GM18505 (cell line): ENCODE measurements at regions not wholly inside any gene's neighbourhood (a gene's known extent, or its start where the extent isn't known, plus 50 kb on each side); places are given as distances from the start of the nearest gene placed in this dataset.

ENCODE experiments used
- ATAC-seq: cut with Tn5 transposase; IDR thresholded peaks from one replicate; pipeline ENCODE4 v1.9.1; 2021; ENCODE audit not compliant: unreplicated experiment
- POLR2A ChIP-seq: IDR thresholded peaks from 4 replicates; pipeline ENCODE4 v1.6.1; 2011; ENCODE audit warnings: borderline replicate concordance; ENCODE audit not compliant: insufficient read depth, insufficient read length; ENCODE audit errors: extremely low read depth

DNA sequence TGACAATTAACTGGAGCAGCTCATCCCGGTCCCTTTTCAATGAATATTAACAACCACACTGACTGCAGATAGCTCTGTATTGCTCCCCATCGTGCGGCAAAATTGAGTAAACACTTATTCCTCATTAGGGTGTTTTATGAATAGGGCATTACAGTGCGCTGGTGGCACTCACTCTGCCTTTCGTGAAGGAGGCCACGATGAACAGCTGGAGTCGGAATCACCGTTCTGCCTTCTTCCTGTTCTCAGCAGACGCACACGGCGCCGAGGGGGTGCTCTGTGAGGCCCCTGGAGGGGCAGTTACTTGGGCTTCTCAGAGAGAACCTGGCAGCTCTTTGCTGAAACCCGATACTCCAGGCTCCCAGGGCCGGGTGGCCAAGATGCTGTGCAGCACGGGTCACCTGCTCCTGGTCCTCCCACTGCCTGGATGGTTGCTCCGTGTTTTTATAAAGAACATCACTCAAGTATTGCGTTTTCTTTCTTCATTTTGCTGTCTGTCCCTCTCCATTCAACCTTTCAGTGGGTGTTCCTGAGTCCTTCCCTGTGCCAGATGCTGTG lies 241.9 kb downstream of the GLRX3 start:
- TF ChIP-seq POLR2A: no peak
- ATAC-seq: no peak

DNA sequence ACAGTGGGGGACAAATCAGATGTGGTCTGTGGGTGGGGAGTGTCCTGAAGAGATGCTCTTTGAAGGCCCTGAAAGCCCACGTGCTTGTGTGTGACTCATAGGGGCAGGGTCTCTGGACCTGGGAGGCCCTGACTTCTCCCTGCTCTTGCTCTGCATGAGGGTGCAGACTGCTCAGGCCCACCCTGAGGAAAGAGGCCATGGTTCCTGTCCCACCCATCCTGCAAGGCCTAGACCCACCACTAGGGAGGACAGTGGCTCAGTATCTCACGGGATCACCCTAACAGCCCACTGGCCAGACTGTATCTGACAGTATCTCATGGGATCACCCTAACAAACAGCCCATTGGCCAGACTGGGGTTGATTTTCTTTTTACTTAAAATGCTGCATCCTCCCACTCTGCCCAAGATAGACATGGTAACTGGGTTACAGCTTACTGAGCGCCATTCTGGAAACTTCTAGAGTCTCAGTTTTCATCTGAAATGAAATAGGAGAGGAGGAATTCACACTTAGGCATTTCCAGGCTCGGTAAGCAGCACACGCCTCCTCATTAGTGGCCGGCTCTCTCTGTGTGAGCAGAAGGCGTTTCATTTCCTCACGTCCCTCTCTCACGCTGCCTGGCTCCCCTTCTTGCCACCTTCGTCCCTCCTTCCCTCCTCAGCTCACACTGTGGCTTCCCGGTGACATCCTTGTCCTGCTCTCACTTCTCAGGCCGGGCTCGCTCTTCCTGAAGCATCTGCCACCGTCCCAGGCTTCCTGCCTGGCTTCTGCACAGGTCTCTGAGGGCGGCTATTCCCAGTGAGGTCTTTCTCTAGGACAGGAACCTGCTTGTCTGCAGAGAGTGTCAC lies 242.6 kb downstream of the GLRX3 start:
- no peak for TF ChIP-seq POLR2A
- no peak for ATAC-seq

DNA sequence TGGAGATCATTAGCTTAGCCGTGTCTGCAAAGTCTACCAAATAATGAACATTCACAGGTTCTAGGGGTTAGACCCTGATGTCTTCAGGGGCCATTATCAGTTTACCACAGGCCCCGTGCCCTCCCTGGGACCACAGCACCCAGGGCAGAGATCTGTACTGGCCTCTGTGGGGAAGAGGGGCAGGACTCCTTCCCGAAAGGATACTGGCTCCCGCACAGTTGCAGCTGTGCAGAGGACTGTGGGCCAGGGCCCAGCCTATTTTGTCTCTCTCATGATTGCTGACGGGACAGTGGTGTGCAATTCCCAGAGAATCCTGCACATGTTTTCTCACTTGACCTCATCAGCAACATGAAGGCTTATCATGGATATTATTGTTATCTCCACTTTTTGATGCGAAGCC lies 243.9 kb downstream of the GLRX3 start:
- TF ChIP-seq POLR2A: no peak
- no peak for ATAC-seq

DNA sequence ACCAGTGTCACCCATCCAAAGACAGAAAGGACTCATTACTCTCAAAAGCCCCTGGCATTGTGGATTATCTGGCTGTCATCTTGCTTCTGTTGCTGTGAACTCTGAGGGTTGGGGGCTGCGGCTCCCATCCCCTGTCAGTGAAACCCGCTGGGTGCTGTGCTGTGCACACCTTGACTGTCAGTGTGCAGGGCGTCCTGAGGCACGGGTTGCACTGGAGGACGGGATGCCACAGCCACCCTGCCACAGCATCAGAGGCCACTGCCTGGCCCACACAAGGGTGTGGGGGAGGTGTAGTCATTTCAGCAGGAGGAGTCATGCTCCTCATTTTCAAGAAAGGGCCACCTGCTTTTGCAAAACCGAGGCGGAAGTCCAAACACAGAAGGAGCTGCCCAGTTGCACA lies 245.8 kb downstream of the GLRX3 start:
- no peak for ATAC-seq
- no peak for TF ChIP-seq POLR2A

DNA sequence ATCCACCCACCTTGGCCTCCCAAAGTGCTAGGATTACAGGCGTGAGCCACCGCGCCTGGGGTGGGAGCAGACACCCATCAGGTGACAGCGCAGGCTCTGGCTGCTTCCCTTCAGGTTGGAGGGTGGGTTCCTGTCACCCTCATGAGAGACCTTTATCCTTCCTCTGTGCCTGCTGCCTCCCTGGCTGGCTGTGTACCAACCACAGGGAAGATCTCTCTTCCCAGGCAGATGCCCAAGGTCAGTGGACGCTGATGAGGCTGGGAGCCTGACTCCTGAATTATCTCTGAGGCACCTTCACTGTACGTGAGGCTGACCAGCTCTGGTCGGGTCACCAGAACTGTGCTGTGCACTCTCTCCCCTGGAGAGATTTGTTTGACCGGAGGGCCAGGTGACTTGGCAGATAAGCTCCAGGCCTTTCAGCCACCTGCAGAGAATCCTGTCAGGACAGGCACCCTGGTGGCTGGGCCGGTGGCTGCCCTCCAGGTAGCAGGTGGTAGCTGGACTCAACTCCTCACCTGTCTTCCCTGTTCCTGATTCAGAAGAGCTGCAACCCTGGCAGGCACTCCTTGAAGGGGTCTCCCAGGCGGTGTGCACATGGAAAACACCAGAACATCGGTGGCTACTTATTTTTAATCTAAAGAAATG lies 251.9 kb downstream of the GLRX3 start:
- no peak for TF ChIP-seq POLR2A
- ATAC-seq: no peak

DNA sequence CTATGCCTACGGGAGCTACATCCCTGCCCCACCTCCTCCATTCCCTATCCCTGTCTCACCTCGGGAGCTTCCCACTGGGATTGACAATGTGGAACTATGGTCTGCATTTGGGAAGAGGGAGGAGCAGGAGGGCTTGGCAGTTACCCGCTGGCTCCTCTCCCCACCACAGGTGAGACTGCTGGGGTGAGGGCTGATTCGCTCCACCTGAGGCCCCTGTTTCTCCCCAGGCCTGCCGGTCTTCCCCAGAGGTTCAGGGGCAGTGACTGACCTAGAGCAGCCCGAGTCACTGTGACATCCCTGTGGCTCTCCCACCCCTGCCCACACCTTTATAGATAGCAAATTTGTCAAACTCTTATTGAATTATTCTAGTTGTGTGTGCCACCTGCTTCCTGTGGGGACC lies 252.6 kb downstream of the GLRX3 start:
- no peak for ATAC-seq
- no peak for TF ChIP-seq POLR2A

DNA sequence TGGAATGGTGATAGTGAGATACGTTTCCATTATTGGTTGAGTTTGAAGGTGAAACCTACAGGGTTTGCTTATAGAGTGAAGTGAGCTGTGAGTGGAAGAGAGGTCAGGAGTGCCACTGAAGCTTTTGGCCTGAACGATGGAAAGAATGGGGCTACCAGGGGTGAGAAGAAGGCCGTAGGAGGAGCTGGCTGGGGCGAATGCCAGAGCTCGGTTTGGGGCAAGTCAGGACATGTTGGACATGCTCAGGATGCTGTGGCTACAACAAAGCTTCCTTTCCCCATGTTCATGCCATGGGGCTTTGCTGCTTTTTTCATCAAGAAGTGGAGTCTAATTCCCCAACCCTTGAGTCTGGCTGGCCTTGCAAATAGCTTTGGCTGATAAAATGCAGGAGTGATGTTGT lies 253.7 kb downstream of the GLRX3 start:
- ATAC-seq: no peak
- no peak for TF ChIP-seq POLR2A

DNA sequence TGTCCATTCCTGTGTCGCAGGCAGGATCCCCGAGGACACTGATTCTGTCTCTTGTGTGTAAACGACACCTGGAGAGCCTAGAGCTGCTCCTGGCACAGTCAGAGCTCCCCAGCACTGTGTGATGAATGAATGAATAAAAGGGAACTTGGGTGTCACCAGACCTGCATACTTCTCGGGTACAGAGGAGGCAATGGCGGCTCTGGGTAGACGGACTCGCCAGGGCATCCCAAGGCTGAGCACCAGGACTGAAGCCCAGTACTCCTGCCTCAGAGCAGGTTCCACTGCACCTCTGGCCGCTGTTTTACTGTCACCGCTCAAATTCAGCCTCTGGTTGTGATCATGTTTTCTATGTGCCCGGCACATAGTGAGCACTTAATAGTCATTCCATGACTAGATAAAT lies 255.8 kb downstream of the GLRX3 start:
- no peak for ATAC-seq
- no peak for TF ChIP-seq POLR2A

DNA sequence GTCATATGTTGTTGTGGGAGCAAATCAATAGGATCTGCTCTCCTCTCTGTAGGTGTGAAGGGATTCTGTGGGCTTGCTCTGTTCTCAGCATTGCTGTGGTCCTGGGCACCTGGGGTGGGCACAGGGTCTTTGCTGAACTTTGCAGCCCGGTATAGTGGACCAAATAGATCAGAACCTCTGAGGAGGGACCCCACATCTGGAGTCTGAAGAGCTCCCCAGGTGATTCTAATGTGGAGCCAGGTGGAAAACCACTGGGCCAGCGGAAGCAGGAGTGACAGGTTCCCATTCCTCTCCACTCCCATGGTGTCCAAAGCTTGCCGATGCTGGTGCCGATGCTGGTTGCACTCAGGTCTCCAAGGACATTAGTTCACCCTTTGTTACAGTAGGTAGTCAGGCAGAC lies 257.2 kb downstream of the GLRX3 start:
- TF ChIP-seq POLR2A: no peak

DNA sequence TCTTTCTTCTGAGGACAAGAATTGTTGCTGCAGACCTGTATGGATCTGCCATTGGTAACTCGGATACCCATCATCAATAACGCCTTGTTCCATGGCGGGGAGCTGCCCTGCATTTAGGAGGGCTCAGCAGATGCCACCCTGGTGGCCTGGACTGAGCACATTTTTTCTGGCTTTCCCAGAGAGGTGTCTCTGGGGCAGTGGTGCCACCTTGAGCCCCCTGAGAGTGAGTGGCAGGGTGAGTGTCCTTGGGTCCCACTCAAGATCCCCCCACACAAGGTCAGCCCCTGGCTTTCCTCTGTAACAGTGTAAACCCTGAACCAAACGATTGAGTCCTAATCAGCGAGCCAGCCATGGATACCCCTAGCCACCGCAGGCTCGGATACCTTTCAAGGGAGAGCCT lies 258.6 kb downstream of the GLRX3 start:
- TF ChIP-seq POLR2A: no peak
- ATAC-seq: no peak

More for the DNA sequence above, 257.2 kb downstream of the GLRX3 start:
- no peak for ATAC-seq

DNA sequence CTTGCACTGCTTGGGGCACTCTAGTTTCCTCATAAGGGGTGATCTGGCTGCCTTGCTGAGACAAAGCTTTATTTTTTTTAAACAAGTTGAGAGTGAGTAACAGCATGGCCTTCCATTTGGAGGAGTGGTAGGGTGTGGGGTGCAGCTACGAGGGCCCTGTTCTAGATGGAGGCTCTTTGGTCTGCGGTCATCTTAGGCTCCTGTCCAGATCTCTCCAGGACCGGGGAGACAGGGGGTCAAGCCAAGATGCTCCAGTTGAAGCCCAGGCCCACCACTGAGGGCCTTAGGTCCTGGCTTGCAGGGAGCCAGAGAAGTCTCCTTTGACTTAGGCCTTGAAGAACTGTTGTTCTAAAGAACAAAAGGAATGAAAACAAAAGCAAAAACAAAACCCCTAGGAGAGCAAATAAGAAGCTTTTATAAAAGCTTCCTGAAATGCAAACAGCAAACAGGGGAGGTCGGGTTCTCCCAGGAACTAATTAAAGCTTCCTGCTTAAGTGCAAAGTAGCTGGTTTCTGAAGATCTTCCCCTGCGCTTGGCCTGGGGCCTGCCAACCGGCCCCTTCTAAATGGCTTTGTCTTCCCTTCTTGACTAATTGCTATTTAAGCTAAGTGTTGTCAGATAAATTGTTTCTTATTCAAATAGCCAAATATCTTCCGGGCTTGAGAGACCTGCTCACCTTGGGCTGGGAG lies 259.2 kb downstream of the GLRX3 start:
- TF ChIP-seq POLR2A: no peak
- no peak for ATAC-seq

DNA sequence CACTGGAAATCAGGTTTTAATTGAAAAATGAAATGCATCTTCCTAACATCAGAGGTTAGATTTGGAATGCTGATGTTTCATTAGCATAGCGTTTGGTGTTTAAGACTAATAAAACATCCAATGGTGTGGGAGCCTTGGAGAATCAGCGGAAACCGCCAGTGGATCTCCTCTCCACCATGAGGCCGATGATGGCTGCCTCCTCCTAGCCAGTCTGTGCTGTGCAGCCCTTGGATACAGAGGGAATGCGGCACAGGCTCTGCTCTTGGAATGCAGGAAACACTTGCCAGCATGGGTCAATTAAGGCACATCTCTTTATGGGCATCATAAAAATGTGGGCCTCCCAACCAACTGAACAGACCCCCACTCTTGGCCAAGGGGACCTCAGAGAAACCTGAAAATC lies 259.9 kb downstream of the GLRX3 start:
- ATAC-seq: no peak
- TF ChIP-seq POLR2A: no peak
